Inferior parietal cortex (tissue), 1 donor: ENCODE measurements at regions not wholly inside any gene's neighbourhood (a gene's known extent, or its start where the extent isn't known, plus 50 kb on each side); places are given as distances from the start of the nearest gene placed in this dataset.
"Not testable (repeated sequence)": the region's sequence is repeated elsewhere in the genome, so short reads cannot be mapped to it uniquely, and the experiment has no call there.

ENCODE experiments used
- DNase-seq: peaks from one replicate; pipeline ENCODE4 v3.0.0-alpha.2; 2016; ENCODE audit errors: extremely low spot score

DNA sequence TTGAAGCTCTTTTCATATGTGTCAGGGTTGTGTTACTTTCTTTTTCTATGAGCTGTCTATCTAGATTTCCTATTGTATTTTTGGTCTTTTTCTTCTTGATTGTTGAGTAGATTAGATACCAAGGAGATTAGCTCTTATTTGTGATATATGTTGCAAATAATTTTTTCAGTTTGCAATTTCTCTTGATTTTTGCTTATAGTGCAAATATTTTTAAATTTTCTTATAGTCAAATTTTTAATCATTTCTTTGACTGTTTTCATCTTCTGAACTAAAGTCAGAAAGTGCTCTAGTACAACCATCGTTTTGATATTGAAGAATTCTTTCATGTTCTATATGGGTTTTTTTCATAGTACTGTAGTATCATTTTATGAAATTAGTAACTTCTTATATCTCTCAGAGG lies 193.7 kb downstream of the OSTF1 start:
- DNase-seq: no peak

- no peak for DNase-seq
Observed at GRCh38 chr9:75289332-75289731, 201.0 kb downstream of the OSTF1 start.

DNA sequence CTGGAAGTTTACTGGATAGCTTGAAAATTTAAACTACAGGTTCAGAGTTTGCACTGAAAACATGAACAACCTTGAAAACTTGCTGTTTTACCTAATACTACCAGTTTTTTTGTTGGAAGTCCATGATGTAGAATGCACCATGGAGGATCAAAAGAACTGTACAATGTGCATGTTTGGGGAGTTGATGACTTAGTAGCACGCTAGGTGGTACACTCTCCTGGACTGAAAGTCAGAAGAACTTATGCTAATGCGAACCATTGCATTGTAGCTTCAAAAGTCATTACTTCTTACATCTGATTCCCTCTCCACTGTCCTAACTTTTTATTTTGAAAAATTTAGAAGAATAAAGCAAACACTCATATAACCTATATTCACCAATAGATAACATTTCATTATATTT lies 211.0 kb downstream of the OSTF1 start:
- DNase-seq: no peak

GRCh38 chr9:75333624-75334023 lies 245.3 kb downstream of the OSTF1 start:
- DNase-seq: no peak

DNA sequence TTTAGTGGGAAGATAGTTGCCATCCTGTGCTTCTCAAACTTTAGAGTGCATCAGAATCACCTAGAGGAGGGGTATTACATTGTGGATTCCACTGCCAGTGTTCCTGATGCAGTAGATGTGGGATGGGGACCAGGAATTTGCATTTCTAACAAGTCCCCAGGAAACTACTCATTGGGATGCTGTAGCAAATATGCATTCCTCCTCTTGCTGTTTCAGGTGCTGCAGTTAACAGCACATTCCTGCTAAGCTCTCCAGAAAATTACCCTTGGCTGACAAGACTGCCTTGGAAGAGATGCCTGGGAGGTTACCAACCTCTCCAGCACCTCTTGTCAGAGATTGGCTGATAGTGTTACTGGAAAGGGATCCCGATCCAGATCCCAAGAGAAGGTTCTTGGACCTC lies 270.5 kb downstream of the OSTF1 start:
- DNase-seq: no peak

- no peak for DNase-seq
Observed at GRCh38 chr9:75359638-75360037, 271.3 kb downstream of the OSTF1 start.

- DNase-seq: no peak
Observed at GRCh38 chr9:75360252-75360651, 271.9 kb downstream of the OSTF1 start.

GRCh38 chr9:75362446-75362845 lies 274.1 kb downstream of the OSTF1 start:
- DNase-seq: not testable (repeated sequence)

DNA sequence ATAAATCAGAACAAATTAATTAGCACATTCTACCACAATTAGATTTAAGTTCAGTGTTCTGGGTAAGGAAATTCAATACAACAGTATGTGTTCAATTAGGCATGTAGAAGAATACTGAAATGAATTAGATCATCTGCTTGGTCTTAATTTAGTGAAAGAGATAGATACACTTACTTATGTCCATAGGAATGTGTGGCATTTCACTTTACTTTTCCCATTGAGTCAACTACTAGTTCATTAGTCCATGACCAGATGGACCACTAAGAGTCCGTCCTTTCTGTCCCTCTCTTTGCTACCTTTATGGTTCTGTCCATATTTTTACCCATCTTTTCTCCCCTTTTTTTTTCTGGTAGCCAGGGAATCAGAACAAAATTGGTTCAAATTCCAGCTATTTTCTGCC lies 276.9 kb downstream of the OSTF1 start:
- DNase-seq: no peak

DNA sequence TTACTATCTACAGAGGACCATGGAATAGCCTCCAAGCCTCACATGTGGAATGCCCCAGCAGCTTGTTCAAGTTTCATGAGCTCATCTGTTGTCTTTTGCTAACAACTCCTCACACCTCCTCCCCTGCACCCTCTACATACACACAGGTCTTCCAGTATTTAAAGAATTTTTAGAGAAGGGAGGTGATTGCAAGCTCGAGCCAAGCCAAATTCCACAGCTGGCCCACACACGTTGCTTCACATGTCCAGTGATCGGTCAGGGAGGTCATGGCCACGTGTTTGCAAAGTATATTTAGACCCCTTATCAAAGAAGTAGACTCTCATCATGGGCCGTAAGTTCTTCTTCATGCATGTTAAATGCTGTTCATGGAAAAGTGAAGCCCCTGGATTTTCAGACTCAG lies 281.7 kb downstream of the OSTF1 start:
- no peak for DNase-seq

DNA sequence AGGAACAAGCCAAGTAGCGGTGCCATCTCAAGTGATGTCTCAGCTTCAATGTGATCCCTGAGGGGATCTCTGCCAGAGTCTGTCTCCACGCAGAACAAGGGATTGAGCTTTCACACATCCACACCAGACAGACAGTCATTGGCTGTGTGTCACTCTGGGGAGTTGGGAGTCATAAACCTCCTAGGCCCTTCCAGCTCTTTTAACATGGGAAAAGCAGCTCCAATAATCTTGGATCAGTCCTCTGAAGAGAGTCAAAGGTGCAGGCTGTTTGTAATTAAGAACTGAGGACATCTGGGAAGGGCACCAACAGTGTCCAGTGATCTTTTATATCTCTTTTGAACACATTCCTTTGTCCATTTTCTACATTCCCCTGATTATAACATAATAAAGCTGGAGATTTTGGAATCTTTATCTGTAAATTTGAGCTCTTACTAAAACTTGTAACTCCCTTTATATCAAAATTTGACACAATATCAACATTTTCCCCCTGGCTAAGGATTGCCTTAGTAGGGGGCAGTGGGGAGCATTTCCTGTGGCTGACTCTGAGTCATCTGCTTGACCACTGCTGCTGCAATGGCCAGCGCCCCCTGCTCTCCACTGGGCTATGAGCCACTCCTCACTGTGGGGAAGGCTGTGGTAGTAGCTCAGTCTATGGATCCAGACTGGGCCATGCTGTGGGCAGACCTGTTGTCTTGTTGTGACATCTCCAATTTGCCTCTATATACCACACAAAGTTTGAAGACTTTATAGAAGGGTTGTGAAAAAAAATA lies 284.4 kb downstream of the OSTF1 start:
- DNase-seq: no peak

GRCh38 chr9:75376680-75377254 lies 288.5 kb downstream of the OSTF1 start:
- no peak for DNase-seq

DNA sequence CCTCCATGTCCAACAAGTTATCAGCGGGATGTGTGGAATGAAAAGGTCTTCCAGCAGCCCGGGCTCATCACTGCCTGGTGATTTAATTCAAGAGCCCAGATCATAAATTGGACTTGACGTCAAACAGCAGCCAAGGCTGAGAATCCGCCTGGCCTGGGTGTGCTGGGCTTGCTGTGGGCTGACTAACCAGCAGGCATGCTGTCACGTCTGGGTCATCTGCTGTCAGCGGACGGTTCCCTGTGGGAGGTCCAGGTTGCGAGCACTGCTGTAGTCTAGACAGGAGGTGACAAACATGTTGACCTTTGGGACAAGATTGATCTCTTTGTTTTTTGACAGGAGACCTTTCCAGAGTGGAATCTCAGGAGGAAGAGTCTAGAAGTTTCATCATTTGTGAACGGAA lies 289.7 kb downstream of the OSTF1 start:
- DNase-seq: no peak

DNA sequence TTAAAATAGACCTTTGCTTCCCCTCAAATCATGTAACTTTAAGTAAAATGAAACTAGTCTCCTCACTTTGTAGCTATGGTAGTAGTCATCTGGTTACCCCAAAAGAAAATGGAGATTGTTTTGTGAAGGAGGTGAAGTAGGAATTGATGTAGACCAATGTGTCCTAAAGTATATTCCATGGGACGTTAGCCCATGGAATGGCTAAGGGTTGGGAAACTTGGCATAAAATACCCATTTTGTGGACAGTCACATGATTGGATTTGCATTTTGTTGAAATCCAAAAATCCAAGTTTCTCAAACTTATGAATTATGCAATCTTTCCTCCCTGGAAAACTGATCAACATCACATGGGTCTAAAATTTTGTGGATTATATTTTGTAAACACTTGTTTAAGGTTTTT lies 290.6 kb downstream of the OSTF1 start:
- DNase-seq: no peak

- no peak for DNase-seq
Observed at GRCh38 chr9:75382126-75382525, 293.8 kb downstream of the OSTF1 start.

GRCh38 chr9:75383420-75384034 lies 295.2 kb downstream of the OSTF1 start:
- DNase-seq: not testable (repeated sequence)

GRCh38 chr9:75385236-75385635 lies 296.9 kb downstream of the OSTF1 start:
- no peak for DNase-seq

- no peak for DNase-seq
Observed at GRCh38 chr9:75389101-75389500, 300.8 kb downstream of the OSTF1 start.

GRCh38 chr9:75390951-75391350 lies 302.6 kb downstream of the OSTF1 start:
- no peak for DNase-seq

GRCh38 chr9:75391497-75391896 lies 303.2 kb downstream of the OSTF1 start:
- no peak for DNase-seq

- no peak for DNase-seq
Observed at GRCh38 chr9:75395336-75395735, 307.0 kb downstream of the OSTF1 start.

DNA sequence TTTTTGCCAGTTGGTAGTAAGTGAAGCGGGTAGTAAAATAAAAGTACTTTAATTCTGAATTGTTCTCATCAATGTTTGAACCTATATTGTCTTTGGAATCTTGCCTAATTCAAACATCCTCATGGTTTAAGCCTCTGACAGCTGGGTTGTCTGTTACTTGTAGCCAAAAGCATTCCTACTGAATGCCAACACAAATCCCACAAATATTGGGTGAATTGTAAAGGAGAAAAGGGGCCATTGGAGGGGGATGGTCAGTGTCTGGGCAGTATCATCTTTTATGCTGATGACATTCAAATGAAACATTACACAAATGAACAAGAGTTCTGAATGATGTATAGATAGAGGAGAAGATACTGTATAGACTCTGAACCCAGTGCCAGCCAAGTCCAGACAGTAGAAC lies 309.5 kb downstream of the OSTF1 start:
- DNase-seq: no peak

DNA sequence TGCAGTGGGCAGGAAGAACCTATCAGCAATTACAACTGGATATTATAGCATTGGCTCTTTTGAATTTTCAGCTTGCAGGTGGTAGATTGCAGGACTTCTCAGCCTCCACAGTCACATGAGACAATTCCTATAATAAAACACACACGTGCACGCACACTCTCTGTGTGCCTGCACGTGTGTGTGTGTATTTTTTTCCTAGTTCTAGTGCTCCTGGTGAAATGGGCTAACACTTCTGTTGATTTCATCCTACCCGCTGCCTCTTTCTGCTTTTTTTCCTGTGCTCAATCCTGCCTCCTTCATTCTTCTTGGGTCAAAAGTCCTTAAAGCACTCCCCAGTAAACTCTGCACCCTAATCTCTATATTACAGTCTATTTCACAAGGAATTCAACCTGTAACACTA lies 320.1 kb downstream of the OSTF1 start:
- no peak for DNase-seq
